Pancreas (tissue), 10 donors: ENCODE measurements at regions not wholly inside any gene's neighbourhood (a gene's known extent, or its start where the extent isn't known, plus 50 kb on each side); places are given as distances from the start of the nearest gene placed in this dataset.

Experiments
- ATAC-seq, 4 donors: fragments of 200-7000 bp; cut with Tn5 transposase; one replicate each; pipeline versions ENCODE4 v1.8.0 to v1.9.1; 2020; ENCODE audit warnings: mild to moderate bottlenecking in 4 of 4, moderate library complexity in 4 of 4
- DNase-seq, 6 donors: peaks; one replicate each; pipeline ENCODE4 v3.0.0-alpha.2; 2020
- FAIRE-seq: peaks from 2 replicates; lab custom pipeline; 2012; peaks lifted over from hg19 to GRCh38; lab: Jason Lieb, UNC
- H3K27ac ChIP-seq, 4 donors: fragments of 200-600 bp; sonication (generic); 1 replicate in 3 of 4; 2 replicates in 1 of 4; pipeline versions ENCODE4 v1.5.0 to v1.8.0; 2020
- H3K27me3 ChIP-seq, 4 donors: fragments of 200-600 bp; one replicate each; pipeline ENCODE4 v1.8.0; 2021
- H3K36me3 ChIP-seq, 3 donors: fragments of 200-600 bp; sonication (generic) in 1 of 3; one replicate each; pipeline versions ENCODE4 v1.5.0 to v1.8.0; 2020 to 2021
- H3K4me1 ChIP-seq, 3 donors: fragments of 200-600 bp; one replicate each; pipeline ENCODE4 v1.8.0; 2021
- H3K4me3 ChIP-seq, 4 donors: fragments of 200-600 bp; sonication (generic) in 2 of 4; one replicate each; pipeline versions ENCODE4 v1.5.0 to v1.8.0; 2020 to 2021
- H3K9me3 ChIP-seq, 4 donors: fragments of 200-600 bp; one replicate each; pipeline ENCODE4 v1.8.0; 2021
- CTCF ChIP-seq, 4 donors: fragments of 200-600 bp; sonication (generic) in 3 of 4; IDR thresholded peaks; one replicate each; pipeline versions ENCODE4 v1.5.0 to v1.8.0; 2021; ENCODE audit warnings: antibody characterized with exemption in 4 of 4
- WGBS, 2 donors: extraction: QIAGEN DNeasy Blood & Tissue Kit; methylation state at CpG; one replicate each; pipeline ENCODE4 v1.1.7; 2013; 5-methylcytosine and 5-hydroxymethylcytosine counted together
- intact Hi-C, 3 donors: fragments of 100-400 bp; cut with DNase I; formaldehyde crosslinking; loops; one replicate each; pipeline versions ENCODE4 v1.11.1 to v1.14.2; 2022
- donor health status: healthy with polysubstance abuse.
- donor health status: DM: no; HTN: no; CAD: no; lungs with moderate emphysema.
- donor health status: DM: no; HTN: no; CAD: no.
- donor health status: control.
- donor health status: control.
- donor health status: Bipolar disorder and iron deficiency.
- donor health status: DM: yes; HTN: yes; CAD: no.
- donor health status: DM: no; HTN: no; CAD: no.
- donor health status: DM: no; HTN: no; CAD: no.
- donor health status: DM: yes; HTN: yes; CAD: no.

- intact Hi-C loops: no loop called here
- H3K9me3 ChIP-seq: no peaks in the 10 kb centered on the region
Measured at GRCh38 chr3:59446775-59447465, 397.1 kb upstream of the CFAP20DC start.

GRCh38 chr3:59444676-59445075 lies 394.9 kb upstream of the CFAP20DC start:
- 65 to 78% methylated on average over 2 of the region's 2 CpGs for WGBS, 2 donors
- FAIRE-seq: no peak
- no peaks in the 10 kb centered on the region for H3K4me1 ChIP-seq

More at GRCh38 chr3:59446775-59447465, 397.1 kb upstream of the CFAP20DC start:
- FAIRE-seq (no peak), ATAC-seq (no peak), DNase-seq (no peak)
- Histone ChIP-seq H3K36me3 (no peaks in the 10 kb centered on the region), H3K4me3 (no peak overlapping the region), H3K27me3 (no peaks in the 10 kb centered on the region), H3K4me1 (no peaks in the 10 kb centered on the region), H3K27ac (no peak overlapping the region)
- no peak for TF ChIP-seq CTCF (IDR thresholded peaks at IDR 0.05)
- WGBS, 2 donors: 88 to 97% methylated on average over 6 of the region's 6 CpGs

GRCh38 chr3:59444294-59444671 lies 394.5 kb upstream of the CFAP20DC start:
- TF ChIP-seq CTCF (IDR thresholded peaks at IDR 0.05): no peak
- Histone ChIP-seq H3K9me3 (no peaks in the 10 kb centered on the region), H3K4me1 (no peaks in the 10 kb centered on the region), H3K36me3 (no peaks in the 10 kb centered on the region), H3K4me3 (no peak overlapping the region), H3K27ac (no peak overlapping the region), H3K27me3 (no peaks in the 10 kb centered on the region)
- intact Hi-C loops: no loop called here
- no peak for DNase-seq
- no peak for ATAC-seq
- FAIRE-seq: no peak
- 50 to 62% methylated on average over 1 of the region's 1 CpG for WGBS, 2 donors

More at GRCh38 chr3:59444676-59445075, 394.9 kb upstream of the CFAP20DC start:
- no peak for DNase-seq
- Histone ChIP-seq H3K4me3 (no peak overlapping the region), H3K9me3 (no peaks in the 10 kb centered on the region), H3K27ac (no peak overlapping the region), H3K27me3 (no peaks in the 10 kb centered on the region), H3K36me3 (no peaks in the 10 kb centered on the region)
- no peak for TF ChIP-seq CTCF (IDR thresholded peaks at IDR 0.05)
- intact Hi-C loops: no loop called here
- ATAC-seq: no peak

GRCh38 chr3:59443618-59444293 lies 393.9 kb upstream of the CFAP20DC start:
- WGBS, 2 donors: 87 to 90% methylated on average over 6 of the region's 6 CpGs
- Histone ChIP-seq H3K4me1 (no peaks in the 10 kb centered on the region), H3K27ac (no peak overlapping the region), H3K36me3 (no peaks in the 10 kb centered on the region), H3K4me3 (no peak overlapping the region), H3K9me3 (no peaks in the 10 kb centered on the region), H3K27me3 (no peaks in the 10 kb centered on the region)
- intact Hi-C loops: no loop called here
- TF ChIP-seq CTCF (IDR thresholded peaks at IDR 0.05): no peak
- DNase-seq (no peak), ATAC-seq (no peak), FAIRE-seq (no peak)

GRCh38 chr3:59442046-59442445 lies 392.2 kb upstream of the CFAP20DC start:
- Histone ChIP-seq H3K9me3 (no peaks in the 10 kb centered on the region), H3K4me1 (no peaks in the 10 kb centered on the region), H3K4me3 (no peak overlapping the region), H3K27ac (no peak overlapping the region), H3K27me3 (no peaks in the 10 kb centered on the region), H3K36me3 (no peaks in the 10 kb centered on the region)
- no peak for DNase-seq
- 89 to 96% methylated on average over 6 of the region's 6 CpGs for WGBS, 2 donors
- ATAC-seq: no peak
- no peak for FAIRE-seq
- no peak for TF ChIP-seq CTCF (IDR thresholded peaks at IDR 0.05)
- intact Hi-C loops: no loop called here
